Stimulated activated naive CD8-positive, alpha-beta T cell treated with anti-CD3 and anti-CD28 coated beads, Interleukin-15, Interleukin-2, amounts not matched to agents 100 U/mL and 50 U/mL, for 24 hours (primary cell): ENCODE measurements at regions not wholly inside any gene's neighbourhood (a gene's known extent, or its start where the extent isn't known, plus 50 kb on each side); places are given as distances from the start of the nearest gene placed in this dataset.

ENCODE experiments used
- ATAC-seq: fragments of 150-1000 bp; cut with Tn5 transposase; one replicate; pipeline ENCODE4 v1.10.0; 2021
- DNase-seq: peaks from one replicate; pipeline ENCODE4 v3.0.0; 2021

- ATAC-seq (no peak), DNase-seq (no peak)
These were observed 109.9 kb upstream of the CXADR start for GRCh38 chr21:17402937-17403336.

GRCh38 chr21:17406202-17406601 lies 106.6 kb upstream of the CXADR start:
- no peak for DNase-seq

GRCh38 chr21:17414766-17415165 lies 98.1 kb upstream of the CXADR start:
- DNase-seq = no peak
- ATAC-seq = no peak

More at GRCh38 chr21:17406202-17406601, 106.6 kb upstream of the CXADR start:
- ATAC-seq = no peak

GRCh38 chr21:17416139-17416538 lies 96.7 kb upstream of the CXADR start:
- no peak for ATAC-seq
- DNase-seq = no peak

- ATAC-seq = no peak
- DNase-seq = no peak
These were observed 89.9 kb upstream of the CXADR start for GRCh38 chr21:17422931-17423330.

GRCh38 chr21:17427157-17427556 lies 85.7 kb upstream of the CXADR start:
- DNase-seq = no peak
- no peak for ATAC-seq

- DNase-seq (no peak), ATAC-seq (no peak)
These were observed 84.9 kb upstream of the CXADR start for GRCh38 chr21:17427831-17428483.

- no peak for ATAC-seq
- no peak for DNase-seq
These were observed 84.4 kb upstream of the CXADR start for GRCh38 chr21:17428484-17428869.

GRCh38 chr21:17428980-17429379 lies 83.9 kb upstream of the CXADR start:
- ATAC-seq (no peak), DNase-seq (no peak)

GRCh38 chr21:17429936-17430335 lies 82.9 kb upstream of the CXADR start:
- DNase-seq = no peak
- ATAC-seq = no peak

GRCh38 chr21:17432732-17433057 lies 80.1 kb upstream of the CXADR start:
- no peak for DNase-seq
- no peak for ATAC-seq

GRCh38 chr21:17433730-17434129 lies 79.1 kb upstream of the CXADR start:
- DNase-seq (no peak), ATAC-seq (no peak)

GRCh38 chr21:17435565-17436543 lies 77.0 kb upstream of the CXADR start:
- no peak for ATAC-seq
- DNase-seq = no peak

GRCh38 chr21:17436626-17437111 lies 76.2 kb upstream of the CXADR start:
- ATAC-seq (no peak), DNase-seq (no peak)

GRCh38 chr21:17438635-17439034 lies 74.2 kb upstream of the CXADR start:
- DNase-seq (no peak), ATAC-seq (no peak)

GRCh38 chr21:17440969-17441368 lies 71.9 kb upstream of the CXADR start:
- ATAC-seq = no peak
- no peak for DNase-seq

- ATAC-seq = no peak
These were observed 71.5 kb upstream of the CXADR start for GRCh38 chr21:17441370-17441769.

GRCh38 chr21:17442165-17442564 lies 70.7 kb upstream of the CXADR start:
- DNase-seq = no peak
- no peak for ATAC-seq

More at GRCh38 chr21:17441370-17441769, 71.5 kb upstream of the CXADR start:
- DNase-seq = no peak

GRCh38 chr21:17444828-17445227 lies 68.0 kb upstream of the CXADR start:
- DNase-seq = no peak
- no peak for ATAC-seq

- ATAC-seq (no peak), DNase-seq (no peak)
These were observed 66.1 kb upstream of the CXADR start for GRCh38 chr21:17446737-17447136.

- no peak for ATAC-seq
- DNase-seq = no peak
These were observed 63.1 kb upstream of the CXADR start for GRCh38 chr21:17449701-17450100.

GRCh38 chr21:17451364-17451891 lies 61.4 kb upstream of the CXADR start:
- DNase-seq (no peak), ATAC-seq (no peak)
